HCEC 1CT (cell line): ENCODE measurements at regions not wholly inside any gene's neighbourhood (a gene's known extent, or its start where the extent isn't known, plus 50 kb on each side); places are given as distances from the start of the nearest gene placed in this dataset.
"Not testable (repeated sequence)": the region's sequence is repeated elsewhere in the genome, so short reads cannot be mapped to it uniquely, and the experiment has no call there.

Source experiments
- DNase-seq: peaks from one replicate; pipeline ENCODE4 v3.0.0-alpha.2; 2017

DNA sequence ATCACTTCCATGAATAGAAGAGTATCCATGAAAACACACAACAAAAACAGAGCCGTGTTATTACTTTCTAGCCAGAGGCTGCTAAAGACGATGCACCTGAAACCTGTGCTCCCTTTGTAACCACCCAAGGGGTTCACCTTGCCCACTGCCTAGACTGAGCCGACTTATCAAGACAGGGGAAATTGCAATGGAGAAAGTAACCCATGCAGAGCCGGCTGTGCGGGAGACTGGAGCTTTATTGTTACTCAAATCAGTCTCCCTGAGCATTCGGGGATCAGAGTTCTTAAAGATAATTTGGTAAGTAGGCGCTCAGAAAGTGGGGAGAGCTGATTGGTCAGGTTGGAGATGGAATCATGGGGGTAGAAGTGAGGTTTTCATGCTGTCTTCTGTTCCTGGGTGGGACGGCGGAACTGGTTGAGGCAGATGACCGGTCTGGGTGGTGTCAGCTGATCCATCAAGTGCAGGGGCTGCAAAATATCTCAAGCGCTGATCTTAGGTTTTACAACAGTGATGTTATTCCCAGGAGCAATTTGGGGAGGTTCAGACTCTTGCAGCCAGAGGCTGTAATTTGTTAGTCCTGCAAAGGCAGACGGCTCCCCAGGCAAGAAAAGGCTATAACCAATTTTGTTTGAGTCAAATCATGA is 366.6 kb downstream of the PREX1 start:
- no peak for DNase-seq

DNA sequence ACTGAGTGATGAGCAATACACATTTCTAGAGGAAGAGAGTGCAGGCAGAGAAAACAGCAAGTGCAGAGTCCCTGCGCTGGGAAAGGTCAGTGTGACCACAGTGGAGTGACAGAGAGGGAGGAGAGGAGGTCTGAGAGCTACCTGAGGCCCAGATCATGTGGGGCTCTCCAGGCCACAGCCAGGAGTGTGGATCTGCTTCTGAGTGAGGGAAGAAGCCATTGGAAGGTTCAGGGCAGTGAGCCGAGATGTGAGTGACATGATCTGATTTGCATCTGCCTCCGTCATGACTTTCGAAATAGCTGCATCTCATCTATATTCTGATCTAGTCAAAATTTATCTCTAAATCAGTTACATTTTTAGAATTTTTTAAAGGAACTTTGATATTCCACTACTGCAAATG is 367.1 kb downstream of the PREX1 start:
- DNase-seq = no peak

DNA sequence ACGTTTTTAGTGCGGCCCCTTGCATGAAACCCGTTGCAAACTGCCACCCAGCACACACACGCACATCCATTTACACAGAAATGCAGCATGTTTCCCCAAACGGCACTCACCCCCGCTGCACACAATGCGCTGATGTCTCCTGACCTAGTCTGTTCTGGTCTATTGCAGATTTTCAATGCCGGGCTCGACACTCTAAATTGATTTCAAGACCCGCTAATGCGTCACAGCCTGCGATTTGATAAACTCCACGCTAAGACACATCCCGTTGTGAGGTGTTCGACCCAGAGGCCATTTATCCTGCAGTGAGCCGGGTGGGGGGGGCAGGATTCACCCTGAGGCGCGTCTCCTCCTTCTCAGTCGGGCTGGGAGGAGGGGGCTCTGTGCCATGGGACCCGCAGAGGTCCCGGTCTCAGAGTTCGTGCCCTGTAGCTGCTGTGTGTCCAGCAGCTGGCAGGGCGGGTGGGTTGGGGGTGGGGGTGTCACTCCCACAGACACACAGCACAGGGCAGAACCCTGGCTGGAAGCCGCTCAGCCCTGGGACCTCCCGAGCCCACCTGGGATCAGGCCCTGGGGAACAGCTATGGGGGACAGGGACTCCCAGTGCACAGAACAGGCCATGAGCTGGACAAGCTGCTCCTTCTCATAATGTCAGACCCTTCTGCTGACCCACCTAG is 367.9 kb downstream of the PREX1 start:
- no peak for DNase-seq

DNA sequence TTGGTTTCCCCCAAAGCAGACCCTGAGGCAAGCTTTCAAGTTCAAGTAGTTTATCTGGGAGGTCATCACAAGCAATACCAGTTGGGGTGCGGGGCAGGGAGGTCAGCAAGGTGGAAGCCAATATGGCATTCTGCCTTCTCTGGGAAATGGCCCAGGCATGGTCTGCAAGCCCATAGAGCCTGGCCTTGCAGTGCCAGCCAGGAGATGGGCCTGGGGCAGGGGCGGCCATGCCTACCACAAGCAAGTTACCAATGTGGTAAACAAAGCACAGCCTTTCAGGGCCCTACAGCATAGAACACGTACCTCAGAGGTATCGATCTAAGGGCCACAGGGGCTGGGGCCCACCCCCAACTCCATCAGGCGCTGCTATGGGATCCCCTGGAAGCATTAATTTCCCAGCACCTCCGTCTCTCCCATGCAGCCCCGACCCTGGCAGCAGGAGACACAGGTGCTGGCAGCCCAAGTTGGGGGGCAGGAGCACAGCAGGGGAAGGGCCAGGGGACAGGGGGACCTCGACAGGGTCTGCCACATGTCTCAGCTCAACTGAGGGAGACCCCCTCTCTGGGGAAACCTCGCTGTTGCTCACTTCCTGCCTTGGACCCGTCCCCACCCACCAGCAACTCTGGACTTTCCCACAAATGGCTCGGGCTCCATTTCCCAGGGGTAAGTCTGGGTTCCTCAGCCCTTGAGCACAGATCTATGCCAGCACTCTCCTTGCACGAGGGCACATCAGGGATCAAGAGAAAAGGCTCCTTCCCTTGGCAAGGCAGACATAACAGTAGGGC is 369.0 kb downstream of the PREX1 start:
- no peak for DNase-seq

DNA sequence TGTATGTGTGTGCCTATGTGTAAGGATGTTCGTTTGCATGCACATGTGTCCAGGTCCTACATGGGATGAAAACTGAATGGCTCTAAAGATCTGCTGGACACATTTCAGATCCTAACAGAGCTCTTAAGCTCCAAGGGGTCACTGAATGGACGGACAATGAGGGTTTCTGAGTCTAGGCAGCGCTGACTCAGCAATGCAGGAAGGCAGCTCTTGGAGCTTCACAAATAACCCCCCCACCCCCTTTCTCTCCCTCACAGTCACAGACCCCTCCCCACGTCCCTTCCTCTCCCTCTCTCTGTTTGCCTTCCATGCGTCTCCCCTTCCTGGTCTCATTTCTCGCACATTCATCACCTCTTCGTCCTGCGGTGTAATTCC is 369.8 kb downstream of the PREX1 start:
- no peak for DNase-seq

DNA sequence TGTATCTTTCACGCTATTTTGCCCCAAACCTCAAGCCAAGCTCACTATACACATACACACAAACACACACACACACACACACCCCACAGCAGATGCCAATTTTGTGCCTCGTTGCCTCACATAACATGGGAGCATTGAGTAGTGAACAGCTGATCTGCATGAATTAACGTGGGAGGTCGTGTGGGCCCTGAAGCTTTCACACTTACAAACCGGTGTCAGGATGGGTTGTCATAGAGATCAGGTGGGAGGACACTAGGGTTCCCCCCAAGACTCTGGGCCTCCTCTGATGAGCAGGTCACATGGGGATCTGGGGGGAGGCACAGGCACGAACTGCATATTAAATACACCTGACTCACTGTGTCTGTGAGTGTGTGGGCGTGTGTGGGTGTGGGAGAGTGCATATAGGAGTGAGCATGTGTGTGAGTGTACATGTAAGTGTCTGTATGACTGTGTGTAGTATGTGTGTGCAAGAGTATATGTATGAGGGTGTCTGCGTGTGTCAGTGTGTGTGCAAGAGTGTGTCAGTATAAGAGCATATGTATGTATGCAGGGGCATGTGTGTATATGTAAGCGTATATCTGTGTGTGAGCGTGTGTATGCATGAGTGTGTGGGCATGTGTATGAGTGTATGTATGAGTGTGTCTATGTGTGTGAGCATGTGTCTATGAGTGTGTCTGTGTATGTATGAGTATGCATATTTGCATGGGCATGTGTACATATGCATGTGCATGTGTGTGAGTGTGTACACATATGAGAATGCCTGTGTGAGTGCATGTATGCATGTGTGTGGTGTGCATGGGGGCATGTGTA is 370.4 kb downstream of the PREX1 start:
- DNase-seq = no peak

DNA sequence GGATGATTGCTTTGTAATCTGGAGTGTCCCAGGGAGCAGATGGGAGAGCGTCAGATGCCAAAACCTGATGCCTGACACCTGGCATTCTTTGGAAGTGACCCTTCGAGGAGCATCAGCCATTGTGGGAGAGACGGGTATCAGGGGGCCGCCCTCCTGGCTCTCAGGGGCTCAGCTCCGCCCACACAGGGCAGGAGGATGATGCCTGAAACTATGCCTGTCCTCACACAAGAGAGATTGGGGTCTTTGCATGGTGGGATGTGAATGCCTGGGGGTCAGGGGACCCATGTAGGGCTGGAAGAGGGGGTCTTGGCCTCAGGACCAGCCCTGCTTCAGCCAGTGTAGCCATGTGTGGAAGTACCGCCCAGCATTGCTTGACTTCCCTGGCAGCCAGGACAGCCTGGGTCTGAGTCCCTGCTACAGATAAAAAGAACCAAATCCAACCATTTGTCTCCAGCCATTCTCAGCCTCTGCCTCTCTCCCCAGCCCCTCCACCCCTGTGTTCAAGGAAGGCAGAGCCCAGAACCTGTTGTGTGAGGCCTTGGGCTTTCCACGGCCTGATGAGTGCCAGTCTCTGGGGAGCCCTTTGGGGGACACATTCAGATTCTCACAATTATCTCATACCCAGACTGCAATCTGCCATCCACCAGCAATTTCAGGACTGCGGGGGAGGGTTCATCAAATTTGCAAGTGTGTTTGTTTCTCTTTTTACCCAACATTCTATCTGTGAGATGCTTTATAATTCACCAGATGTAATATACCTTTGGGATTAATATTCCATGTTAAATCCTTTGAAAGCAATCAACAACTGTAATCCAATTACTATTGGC is 371.2 kb downstream of the PREX1 start:
- no peak for DNase-seq

DNA sequence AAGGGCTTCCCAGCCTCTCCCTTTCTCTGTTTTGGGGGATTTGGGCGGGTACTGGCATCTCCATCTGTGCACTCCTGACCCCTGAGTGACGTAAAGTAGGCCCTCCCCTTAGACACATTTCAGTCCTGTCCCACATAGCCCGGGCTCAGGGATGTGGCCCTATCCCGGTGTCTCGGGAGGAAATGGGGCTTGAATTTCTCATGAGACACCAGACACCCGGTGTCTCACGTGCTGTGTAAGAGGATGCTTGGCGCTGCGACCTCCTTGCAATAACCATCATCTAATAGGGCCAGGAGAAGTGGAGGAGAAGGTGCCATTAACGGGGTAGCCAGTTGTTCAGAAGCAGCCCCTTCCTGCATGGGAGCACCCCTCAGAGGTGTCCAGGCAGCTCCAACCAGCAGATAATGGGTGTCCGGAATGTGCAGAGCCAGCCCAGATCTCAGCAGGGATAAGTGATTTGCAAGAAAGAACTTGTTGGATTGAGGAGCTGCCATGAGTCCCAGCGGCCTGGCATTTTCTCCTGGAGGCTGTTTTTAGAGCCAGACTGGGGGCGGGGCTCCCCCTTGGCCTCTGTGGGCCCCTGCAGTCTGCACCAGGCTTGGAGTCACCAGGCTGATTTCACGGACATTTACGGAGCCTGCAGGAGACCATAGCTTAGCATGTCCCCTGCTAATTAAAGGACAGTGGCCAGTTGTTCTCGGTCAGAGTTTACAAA is 372.0 kb downstream of the PREX1 start:
- no peak for DNase-seq

DNA sequence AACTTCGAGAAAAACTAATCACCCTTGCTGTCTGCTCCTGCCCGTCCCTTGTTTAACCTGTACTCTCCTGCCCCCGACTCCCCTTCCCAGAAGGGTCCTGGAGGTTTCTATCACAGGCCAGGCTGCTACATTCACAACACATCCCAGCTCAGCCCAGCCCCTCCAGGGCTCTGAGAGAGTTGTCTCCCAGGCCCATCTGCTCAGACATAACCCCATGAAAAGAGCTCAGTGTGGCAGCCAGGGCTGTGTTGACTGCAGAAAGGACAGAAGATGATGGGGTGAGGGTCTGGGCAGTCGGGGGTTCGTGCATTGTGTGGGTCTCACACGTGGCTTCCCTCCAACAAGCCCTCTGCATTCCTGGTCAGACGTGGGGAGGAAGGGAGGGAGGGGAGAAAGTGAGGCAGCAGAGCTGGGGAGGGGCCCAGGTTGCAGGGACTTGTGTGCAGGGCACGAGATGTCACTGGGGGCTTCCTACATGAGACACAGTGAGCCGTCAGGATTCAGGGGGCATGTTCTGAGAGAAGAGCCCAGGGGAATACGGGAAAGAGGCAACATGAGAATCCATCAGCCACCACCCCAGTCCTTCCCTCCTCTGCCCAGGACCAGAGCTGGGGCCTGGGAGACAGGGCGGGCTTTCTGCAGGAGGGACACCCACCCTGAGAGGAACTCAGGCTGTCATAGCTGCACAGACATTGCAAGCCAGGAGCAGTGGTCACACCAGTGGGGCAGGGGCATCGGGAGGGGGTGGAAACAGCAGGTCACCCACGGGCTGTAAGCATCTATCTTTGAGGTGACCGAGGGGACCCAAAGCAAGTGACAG is 372.9 kb downstream of the PREX1 start:
- DNase-seq = no peak

DNA sequence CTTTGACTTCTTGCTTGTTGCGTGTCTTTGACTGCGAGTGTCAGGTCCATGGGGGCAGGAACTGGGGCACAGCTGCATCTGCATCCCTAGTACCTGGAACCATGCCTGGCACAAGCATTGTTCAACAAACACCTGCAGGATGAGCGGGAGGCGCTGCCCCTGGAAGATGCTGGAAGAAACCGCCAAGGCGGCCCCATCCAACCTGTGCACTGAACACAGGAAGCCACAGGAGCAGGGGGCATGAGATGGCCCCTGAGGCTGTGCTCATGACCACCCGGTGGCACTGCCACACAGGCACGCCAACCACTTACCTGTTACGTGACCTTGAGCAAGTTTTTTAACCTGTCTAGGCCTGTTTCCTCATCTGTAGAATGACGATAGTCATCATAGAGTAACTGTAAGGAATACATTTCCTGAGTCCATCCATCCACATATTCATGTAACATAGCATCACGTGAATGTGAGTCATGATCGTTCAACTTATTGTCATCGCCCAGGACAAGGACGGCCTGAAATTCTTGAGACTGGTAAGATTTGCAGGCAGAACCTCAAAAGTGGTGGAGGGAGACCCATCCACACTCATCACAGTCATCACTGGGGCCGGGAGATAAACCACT is 374.2 kb downstream of the PREX1 start:
- no peak for DNase-seq

DNA sequence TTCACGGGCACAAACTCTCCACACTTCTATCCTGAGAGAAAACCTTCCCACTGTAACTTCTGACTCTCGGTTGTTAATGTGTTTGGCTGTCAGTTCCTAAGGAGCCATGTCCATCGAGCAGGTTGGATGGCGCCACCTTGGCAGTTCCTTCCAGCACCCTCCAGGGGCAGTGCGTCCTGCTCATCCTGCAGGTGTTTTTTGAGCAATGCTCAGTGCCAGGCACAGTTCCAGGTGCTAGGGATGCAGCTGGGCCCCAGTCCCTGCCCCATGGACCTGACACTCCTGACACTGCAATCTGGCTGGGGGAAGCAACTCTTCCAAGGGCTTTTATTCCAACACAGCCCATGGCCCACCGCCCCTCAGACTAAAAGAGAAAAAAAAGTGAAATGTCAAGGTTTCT is 376.4 kb downstream of the PREX1 start:
- DNase-seq = no peak

DNA sequence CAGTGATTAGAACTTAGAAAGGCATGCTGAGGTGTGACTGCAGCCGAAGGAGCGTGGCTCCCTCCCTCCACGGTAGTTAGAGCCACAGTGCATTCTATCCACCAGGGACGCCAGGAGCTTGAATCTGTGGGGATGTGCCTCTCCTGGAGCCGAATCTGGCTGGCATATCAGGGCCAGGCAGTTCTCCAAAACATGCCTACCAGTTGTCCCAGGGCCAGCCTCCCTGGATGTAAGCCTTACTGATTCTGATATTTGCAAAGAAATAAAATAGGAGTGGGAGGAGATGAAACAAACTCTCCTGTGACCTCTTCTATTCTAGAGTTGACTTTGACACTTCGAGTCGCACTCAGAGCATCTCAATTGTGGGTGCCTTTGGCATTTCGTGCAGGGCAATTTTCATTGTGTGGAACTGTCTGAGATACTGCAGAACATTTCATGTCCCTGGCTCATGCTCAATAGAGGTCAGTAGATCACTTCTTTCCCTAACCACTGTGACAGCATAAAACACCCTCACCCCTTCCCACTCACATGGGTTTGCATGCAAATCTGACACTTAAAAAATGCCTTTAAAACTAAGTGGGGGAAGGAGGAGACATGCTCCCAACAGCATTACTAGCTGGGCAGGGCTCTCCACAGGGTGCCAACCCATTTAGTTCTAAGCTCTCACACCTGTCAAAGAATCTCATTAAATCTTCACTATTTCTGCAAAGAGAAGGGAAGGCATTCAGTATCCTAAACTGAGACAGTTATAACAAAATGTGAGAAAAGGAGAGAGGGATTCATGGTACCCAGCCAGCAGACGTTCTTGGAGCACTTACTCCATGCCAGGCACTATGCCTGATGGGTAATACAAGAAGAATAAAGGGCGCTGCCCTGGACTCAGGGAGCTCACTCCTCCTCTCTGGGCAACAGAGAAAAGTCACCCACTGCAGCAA is 378.9 kb downstream of the PREX1 start:
- no peak for DNase-seq

DNA sequence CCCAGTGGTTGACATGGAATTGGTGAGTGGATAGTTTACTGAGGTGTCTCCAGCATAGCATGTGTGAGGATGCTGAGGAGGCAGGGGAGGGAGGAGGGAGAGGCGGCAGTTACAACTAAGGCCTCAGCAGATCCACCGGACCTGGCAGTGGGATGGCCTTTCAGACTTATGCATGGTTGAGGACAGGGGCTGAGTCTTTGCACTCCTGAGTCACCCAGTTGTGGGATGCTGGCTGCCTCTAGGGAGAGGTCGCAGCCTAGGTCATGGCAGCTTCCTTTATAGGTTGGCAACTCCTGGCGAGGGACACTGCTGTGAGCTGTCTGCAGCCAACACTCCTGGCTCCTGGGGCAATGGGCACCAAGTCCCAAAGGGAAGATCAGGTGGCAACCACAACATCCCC is 380.3 kb downstream of the PREX1 start:
- no peak for DNase-seq

DNA sequence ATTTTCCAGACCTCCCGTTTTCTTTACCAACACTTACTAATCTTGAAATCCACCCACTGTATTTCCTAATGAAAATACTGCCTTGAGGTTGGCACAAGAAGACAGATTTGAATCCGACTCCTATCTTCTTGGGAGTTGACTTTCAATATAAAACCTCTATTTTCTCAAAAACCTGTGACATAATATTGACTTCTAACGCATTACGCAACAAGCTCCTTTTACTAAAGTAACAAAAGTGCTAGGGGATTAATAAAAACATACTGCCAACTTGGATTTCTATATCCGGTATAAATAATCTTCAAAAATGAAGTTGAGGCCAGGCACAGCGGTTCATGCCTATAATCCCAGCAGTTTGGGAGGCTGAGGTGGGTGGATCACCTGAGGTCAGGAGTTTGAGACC is 382.0 kb downstream of the PREX1 start:
- no peak for DNase-seq

DNA sequence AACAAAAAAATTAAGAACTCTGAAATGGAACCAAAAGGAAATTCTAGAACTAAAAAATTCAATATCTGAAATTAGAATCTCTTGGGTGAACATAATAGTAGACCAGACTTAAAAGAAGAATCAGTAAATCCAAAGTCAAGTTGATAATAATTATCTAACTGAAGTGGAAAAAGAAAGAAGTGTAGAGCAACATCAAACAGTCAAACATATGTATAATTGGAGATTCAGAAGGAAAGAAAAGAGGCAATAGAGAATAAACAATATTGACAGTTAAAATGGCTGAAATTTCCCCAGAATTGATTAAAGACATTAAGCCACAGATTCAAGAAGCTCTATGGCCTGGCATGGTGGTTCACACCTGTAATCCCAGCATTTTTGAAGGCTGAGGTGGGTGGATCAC is 383.6 kb downstream of the PREX1 start:
- no peak for DNase-seq

DNA sequence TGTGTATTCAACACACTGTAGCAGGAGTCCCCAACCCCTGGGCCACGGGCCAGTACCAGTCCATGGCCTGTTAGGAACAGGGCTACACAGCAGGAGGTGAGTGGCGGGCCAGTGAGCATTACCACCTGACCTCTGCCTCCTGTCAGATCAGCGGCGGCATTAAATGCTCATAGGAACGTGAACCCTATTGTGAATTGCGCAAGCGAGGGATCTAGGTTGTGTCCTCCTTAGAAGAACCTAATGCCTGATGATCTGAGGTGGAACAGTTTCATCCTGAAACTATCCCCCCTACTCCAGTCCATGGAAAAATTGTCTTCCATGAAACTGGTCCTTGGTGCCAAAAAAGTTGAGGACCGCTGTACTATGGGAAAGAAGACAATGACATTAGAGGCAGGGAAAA is 386.9 kb downstream of the PREX1 start:
- DNase-seq = no peak

DNA sequence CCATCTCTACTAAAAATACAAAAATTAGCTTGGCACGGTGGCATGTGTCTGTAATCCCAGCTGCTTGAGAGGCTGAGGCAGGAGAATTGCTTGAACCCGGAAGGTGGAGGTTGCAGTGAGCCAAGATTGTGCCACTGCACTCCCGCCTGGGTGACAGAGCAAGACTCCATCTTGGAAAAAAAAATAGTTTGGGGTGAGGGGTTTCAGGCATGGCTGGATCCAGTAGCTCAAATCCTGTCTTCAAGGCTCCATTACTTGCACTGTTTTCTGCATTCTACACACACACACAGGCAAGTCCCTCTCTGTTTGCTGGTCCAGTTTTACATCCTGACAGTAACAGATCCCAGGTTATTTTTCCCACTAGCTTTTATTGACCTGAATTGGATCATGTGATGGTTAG is 387.5 kb downstream of the PREX1 start:
- DNase-seq = not testable (repeated sequence)

DNA sequence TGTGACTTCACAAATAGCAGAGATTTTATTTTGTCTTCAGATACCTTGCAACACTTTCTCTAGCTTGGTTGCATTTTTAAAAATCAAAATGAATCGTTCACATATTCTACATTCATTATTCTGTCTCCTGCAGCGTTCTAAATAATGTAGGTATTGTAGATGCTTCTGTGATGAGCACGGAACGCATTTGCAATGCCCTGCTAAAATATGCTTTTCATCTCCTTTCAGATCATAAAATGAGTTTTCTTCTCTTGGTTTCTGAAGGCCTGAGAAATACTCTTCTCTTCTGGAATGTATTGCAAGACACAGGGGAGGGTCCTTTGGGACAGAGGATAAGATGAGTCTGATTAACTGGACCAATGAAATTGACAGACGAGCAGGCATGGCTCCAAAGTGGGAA is 390.7 kb downstream of the PREX1 start:
- no peak for DNase-seq

DNA sequence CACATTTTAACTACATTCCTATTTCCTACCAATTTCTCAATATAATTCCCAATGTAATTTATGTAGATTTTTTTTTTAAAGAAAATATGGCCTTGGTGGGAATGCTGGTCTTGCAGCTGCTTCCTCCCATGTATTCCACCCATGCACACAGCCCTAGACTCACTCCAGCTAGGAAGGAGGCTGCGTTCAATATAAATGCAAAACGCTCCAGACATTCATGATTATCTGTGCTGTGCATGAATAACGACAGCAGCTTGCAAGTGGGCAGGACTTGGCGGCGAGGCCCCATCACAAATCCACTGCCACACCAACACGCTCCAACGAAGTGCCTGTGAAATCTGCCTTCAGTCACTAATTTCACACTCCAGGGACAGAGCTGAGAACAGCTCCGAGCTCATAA is 391.2 kb downstream of the PREX1 start:
- DNase-seq = not testable (repeated sequence)
